ENCODE measurements at regions not wholly inside any gene's neighbourhood (a gene's known extent, or its start where the extent isn't known, plus 50 kb on each side); places are given as distances from the start of the nearest gene placed in this dataset.

GRCh38 chr14:96663491-96664067, 133.6 kb upstream of the VRK1 start:
- TF ChIP-seq CTCF (IDR thresholded peaks at IDR 0.05) (no peak), EP300 (IDR thresholded peaks at IDR 0.05) (no peak)
